GM13976 (cell line): ENCODE measurements at regions not wholly inside any gene's neighbourhood (a gene's known extent, or its start where the extent isn't known, plus 50 kb on each side); places are given as distances from the start of the nearest gene placed in this dataset.

ENCODE experiments used
- DNase-seq: peaks from one replicate; pipeline ENCODE4 v3.0.0; 2012; ENCODE audit warnings: low spot score
- in situ Hi-C: fragments of 300-500 bp; cut with MboI; formaldehyde crosslinking; loops from one replicate; pipeline ENCODE4 v1.12.0; 2022; ENCODE audit warnings: low sequenced_read_pairs, mixed read lengths, inconsistent platforms; ENCODE audit not compliant: unreplicated experiment
- TF ChIP-seq, protein P1 (sequence below): IDR thresholded peaks from 2 replicates; pipeline ENCODE4 v1.5.1; 2012; ENCODE audit warnings: borderline replicate concordance, mild to moderate bottlenecking; ENCODE audit not compliant: insufficient read depth; ENCODE audit errors: extremely low read depth, missing control alignments, control extremely low read depth

DNA sequence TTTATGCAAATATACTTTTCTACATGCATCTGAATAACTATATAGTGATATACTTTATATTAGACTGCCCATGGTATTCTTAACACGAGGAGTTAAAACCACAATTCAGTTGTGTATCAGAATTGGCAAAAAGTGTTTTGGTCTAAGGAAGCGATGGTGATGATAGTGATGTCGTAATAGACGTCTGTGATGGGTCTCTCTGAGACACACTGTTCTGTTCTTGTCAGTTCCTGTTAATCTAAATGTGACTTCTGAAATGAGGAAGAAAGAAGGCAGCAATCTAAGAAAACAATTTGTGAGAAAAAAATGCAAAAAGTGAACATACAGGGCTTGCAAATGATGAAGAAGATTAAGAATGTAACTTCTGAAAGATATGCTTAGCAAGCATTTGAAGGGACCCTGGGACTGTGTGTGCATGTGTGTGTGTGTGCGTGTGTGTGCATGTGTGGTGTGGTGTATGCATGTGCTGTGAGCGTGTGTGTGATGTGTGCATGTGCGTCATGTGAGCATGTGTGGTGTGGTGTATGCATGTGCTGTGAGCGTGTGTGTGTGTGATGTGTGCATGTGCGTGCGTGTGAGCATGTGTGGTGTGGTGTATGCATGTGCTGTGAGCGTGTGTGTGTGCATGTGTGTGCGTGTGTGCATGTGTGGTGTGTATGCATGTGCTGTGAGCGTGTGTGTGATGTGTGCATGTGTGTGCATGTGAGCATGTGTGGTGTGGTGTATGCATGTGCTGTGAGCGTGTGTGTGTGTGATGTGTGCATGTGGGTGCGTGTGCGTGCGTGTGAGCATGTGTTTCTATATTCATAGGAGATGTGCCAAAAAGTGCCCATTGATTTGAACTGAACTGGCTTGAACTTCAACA, 131.8 kb downstream of the IRS2 start:
- in situ Hi-C loops: no loop called here
- no peak for DNase-seq
- TF ChIP-seq, protein P1, sequence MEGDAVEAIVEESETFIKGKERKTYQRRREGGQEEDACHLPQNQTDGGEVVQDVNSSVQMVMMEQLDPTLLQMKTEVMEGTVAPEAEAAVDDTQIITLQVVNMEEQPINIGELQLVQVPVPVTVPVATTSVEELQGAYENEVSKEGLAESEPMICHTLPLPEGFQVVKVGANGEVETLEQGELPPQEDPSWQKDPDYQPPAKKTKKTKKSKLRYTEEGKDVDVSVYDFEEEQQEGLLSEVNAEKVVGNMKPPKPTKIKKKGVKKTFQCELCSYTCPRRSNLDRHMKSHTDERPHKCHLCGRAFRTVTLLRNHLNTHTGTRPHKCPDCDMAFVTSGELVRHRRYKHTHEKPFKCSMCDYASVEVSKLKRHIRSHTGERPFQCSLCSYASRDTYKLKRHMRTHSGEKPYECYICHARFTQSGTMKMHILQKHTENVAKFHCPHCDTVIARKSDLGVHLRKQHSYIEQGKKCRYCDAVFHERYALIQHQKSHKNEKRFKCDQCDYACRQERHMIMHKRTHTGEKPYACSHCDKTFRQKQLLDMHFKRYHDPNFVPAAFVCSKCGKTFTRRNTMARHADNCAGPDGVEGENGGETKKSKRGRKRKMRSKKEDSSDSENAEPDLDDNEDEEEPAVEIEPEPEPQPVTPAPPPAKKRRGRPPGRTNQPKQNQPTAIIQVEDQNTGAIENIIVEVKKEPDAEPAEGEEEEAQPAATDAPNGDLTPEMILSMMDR: no peak

DNA sequence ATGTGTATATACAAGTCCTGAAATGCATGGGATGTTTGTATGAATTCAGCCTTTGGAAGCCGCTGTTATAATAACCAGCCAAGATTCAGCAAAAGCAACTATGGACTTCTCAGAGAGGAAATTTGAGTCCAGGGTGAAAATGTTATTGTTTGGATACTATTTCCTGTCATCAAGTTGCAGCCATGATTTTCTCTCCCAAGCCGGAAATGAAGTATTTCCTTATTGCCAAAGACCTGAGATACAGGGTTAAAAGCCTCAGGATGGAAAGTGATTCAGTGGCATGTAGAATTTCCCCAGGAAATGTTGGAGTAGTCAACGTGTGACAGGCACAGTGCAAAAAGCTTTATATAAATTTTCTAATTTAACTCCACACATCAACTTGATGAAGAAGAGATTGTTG, 133.9 kb downstream of the IRS2 start:
- TF ChIP-seq, protein P1: no peak
- in situ Hi-C loops: no loop called here
- no peak for DNase-seq

DNA sequence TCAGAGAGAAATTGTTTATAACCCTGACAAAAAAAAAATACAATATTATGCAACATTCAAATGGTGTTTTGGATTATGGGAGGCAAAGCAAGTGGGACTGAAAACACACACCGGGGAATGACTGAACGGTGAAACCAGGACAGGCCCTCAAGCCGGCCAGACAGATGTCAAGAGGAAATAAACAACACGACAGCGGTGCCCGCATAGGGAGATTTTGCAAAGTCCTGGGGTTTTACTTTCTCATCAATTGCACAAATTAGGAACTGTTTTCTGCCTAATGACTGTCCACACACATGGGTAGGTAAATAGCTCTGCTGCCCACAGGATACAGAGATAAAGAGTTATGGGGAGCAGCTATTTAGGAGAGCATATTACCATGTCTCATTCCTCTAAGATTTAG, 134.5 kb downstream of the IRS2 start:
- TF ChIP-seq, protein P1: no peak
- in situ Hi-C loops: no loop called here
- DNase-seq: no peak

GRCh38 chr13:109651311-109651710, 135.1 kb downstream of the IRS2 start:
- no peak for DNase-seq
- TF ChIP-seq, protein P1: no peak
- in situ Hi-C loops: no loop called here

DNA sequence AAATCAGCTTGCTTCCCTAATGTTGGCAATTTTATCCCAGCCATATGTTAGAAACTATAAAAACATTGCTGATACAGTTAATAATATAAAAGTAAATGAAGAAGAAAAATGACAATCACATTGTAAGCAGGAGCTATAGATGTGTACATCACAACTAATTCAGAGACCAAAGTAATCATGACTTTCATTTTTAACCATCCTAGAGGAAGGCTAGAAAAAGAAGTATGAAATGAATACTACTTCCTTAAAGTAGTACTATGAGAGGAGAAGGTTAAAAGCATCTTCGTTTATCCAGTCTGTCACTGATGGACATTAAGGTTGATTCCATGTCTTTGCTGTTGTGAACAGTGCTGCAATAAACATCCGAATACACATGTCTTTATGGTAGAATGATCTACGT, 135.5 kb downstream of the IRS2 start:
- no peak for DNase-seq
- TF ChIP-seq, protein P1: no peak
- in situ Hi-C loops: no loop called here

DNA sequence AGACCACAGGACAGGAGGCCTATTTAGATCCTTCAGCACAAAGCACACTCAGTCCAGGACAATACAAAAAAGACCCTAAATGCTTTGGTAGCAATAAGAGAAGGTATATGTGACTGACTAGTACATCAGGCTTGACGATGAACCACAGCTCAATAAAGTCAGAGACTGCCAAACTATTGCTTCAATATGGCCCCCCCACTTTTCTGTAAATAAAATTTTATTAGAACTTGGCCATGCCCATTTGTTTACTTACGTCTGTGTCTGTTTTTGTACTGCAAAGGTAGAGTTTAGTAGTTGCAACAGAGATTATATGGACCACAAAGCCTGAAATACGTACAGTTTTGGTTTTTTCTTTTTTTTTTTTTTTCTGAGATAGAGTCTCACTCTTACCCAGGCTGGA, 136.7 kb downstream of the IRS2 start:
- TF ChIP-seq, protein P1: no peak
- no peak for DNase-seq
- in situ Hi-C loops: no loop called here
